Esophagus squamous epithelium (tissue), 5 donors: ENCODE measurements at regions not wholly inside any gene's neighbourhood (a gene's known extent, or its start where the extent isn't known, plus 50 kb on each side); places are given as distances from the start of the nearest gene placed in this dataset.

ENCODE experiments used
- DNase-seq: peaks from one replicate; lab custom pipeline; 2025; lab: John Stamatoyannopoulos, UW
- H3K27ac ChIP-seq, 4 donors: fragments of 200-600 bp; sonication (generic); one replicate each; pipeline ENCODE4 v1.5.1; 2016 to 2019; ENCODE audit warnings: mild to moderate bottlenecking in 1 of 4
- H3K27me3 ChIP-seq, 4 donors: fragments of 200-600 bp; sonication (generic); 1 replicate in 3 of 4; 2 replicates in 1 of 4; pipeline versions ENCODE4 v1.5.1 to v1.6.0; 2017 to 2021; ENCODE audit warnings: antibody characterized with exemption in 1 of 4
- H3K36me3 ChIP-seq, 3 donors: fragments of 200-600 bp; sonication (generic); one replicate each; pipeline ENCODE4 v1.5.1; 2016 to 2019
- H3K4me1 ChIP-seq, 3 donors: fragments of 200-600 bp; sonication (generic); one replicate each; pipeline ENCODE4 v1.5.1; 2017 to 2019
- H3K4me3 ChIP-seq, 4 donors: fragments of 200-600 bp; sonication (generic); 1 replicate in 3 of 4; 2 replicates in 1 of 4; pipeline ENCODE4 v1.5.1; 2016 to 2019; ENCODE audit warnings: mild to moderate bottlenecking in 2 of 4, moderate library complexity in 1 of 4
- H3K9me3 ChIP-seq, 3 donors: fragments of 200-600 bp; sonication (generic); one replicate each; pipeline ENCODE4 v1.5.1; 2016 to 2019
- CTCF ChIP-seq, 6 experiments: fragments of 450-650 bp in 4 of 6; fragments of 200-600 bp in 2 of 6; sonication (generic) in 2 of 6; IDR thresholded peaks; one replicate each; pipeline ENCODE4 v1.5.1; 2016 to 2019; ENCODE audit warnings: antibody characterized with exemption in 6 of 6, mild to moderate bottlenecking in 4 of 6, moderate library complexity in 4 of 6
- POLR2A ChIP-seq, 4 donors: fragments of 450-650 bp; IDR thresholded peaks; one replicate each; pipeline ENCODE4 v1.6.1; 2017; ENCODE audit warnings: antibody characterized with exemption in 4 of 4, mild to moderate bottlenecking in 4 of 4, moderate library complexity in 3 of 4
- WGBS, 2 donors: methylation state at CpG; one replicate each; pipeline ENCODE4 v1.1.5; 2018; 5-methylcytosine and 5-hydroxymethylcytosine counted together
- intact Hi-C: fragments of 100-400 bp; cut with DNase I; formaldehyde crosslinking; loops from one replicate; pipeline ENCODE4 v1.15.0; 2022
- donor health status: DM: yes; HTN: yes; CAD: no.

GRCh38 chr2:157043786-157044185 lies 213.7 kb upstream of the GALNT5 start:
- Histone ChIP-seq H3K9me3 (no peaks in the 10 kb centered on the region), H3K27me3 (no peaks in the 10 kb centered on the region), H3K4me3 (no peak overlapping the region), H3K27ac (no peak overlapping the region), H3K36me3 (no peaks in the 10 kb centered on the region), H3K4me1 (no peaks in the 10 kb centered on the region)
- TF ChIP-seq POLR2A (IDR thresholded peaks at IDR 0.05) (no peak), CTCF (IDR thresholded peaks at IDR 0.05) (no peak)
- DNase-seq = no peak
- 75 to 86% methylated on average over 1 of the region's 1 CpG for whole genome bisulfite sequencing, 2 donors
- intact Hi-C loops = no loop called here

GRCh38 chr2:157046396-157046795 lies 211.1 kb upstream of the GALNT5 start:
- TF ChIP-seq POLR2A (IDR thresholded peaks at IDR 0.05) (no peak), CTCF (IDR thresholded peaks at IDR 0.05) (no peak)
- intact Hi-C loops = no loop called here
- 88 to 93% methylated on average over 1 of the region's 1 CpG for WGBS, 2 donors
- Histone ChIP-seq H3K4me3 (no peak overlapping the region), H3K4me1 (no peaks in the 10 kb centered on the region), H3K36me3 (no peaks in the 10 kb centered on the region), H3K27ac (no peak overlapping the region), H3K9me3 (no peaks in the 10 kb centered on the region), H3K27me3 (no peaks in the 10 kb centered on the region)
- no peak for DNase-seq

GRCh38 chr2:157052685-157053224 lies 204.8 kb upstream of the GALNT5 start:
- DNase-seq = no peak
- Histone ChIP-seq H3K36me3 (no peaks in the 10 kb centered on the region), H3K4me3 (no peak overlapping the region), H3K4me1 (no peaks in the 10 kb centered on the region), H3K27me3 (no peaks in the 10 kb centered on the region), H3K27ac (no peak overlapping the region), H3K9me3 (no peaks in the 10 kb centered on the region)
- intact Hi-C loops = no loop called here
- TF ChIP-seq CTCF (IDR thresholded peaks at IDR 0.05) = no peak
- no peak for TF ChIP-seq POLR2A (IDR thresholded peaks at IDR 0.05)
- 53 to 59% methylated on average over 5 of the region's 5 CpGs for WGBS, 2 donors

GRCh38 chr2:157053876-157054275 lies 203.6 kb upstream of the GALNT5 start:
- DNase-seq = no peak
- no peaks in the 10 kb centered on the region for H3K27me3 ChIP-seq
- H3K27ac ChIP-seq = no peak overlapping the region
- no peaks in the 10 kb centered on the region for H3K9me3 ChIP-seq
- no peak for TF ChIP-seq POLR2A (IDR thresholded peaks at IDR 0.05)
- TF ChIP-seq CTCF (IDR thresholded peaks at IDR 0.05) = no peak
- 88 to 95% methylated on average over 1 of the region's 1 CpG for WGBS, 2 donors
- no peaks in the 10 kb centered on the region for H3K36me3 ChIP-seq
- H3K4me1 ChIP-seq = no peaks in the 10 kb centered on the region
- H3K4me3 ChIP-seq = no peak overlapping the region
- intact Hi-C loops = no loop called here

GRCh38 chr2:157055660-157056199 lies 201.8 kb upstream of the GALNT5 start:
- Histone ChIP-seq H3K36me3 (no peaks in the 10 kb centered on the region), H3K27me3 (no peaks in the 10 kb centered on the region), H3K9me3 (no peaks in the 10 kb centered on the region), H3K27ac (no peak overlapping the region), H3K4me3 (no peak overlapping the region), H3K4me1 (no peaks in the 10 kb centered on the region)
- intact Hi-C loops = no loop called here
- TF ChIP-seq POLR2A (IDR thresholded peaks at IDR 0.05) (no peak), CTCF (IDR thresholded peaks at IDR 0.05) (peak in 5 of 6 experiments; percentile 11 to 67 (median 39))
- no peak for DNase-seq
- WGBS, 2 donors = 11 to 16% methylated on average over 2 of the region's 2 CpGs
